SK-N-MC (cell line): ENCODE measurements at regions not wholly inside any gene's neighbourhood (a gene's known extent, or its start where the extent isn't known, plus 50 kb on each side); places are given as distances from the start of the nearest gene placed in this dataset.

Experiments used
- EZH2 ChIP-seq: fragments of 200-600 bp; sonication (generic); IDR thresholded peaks from one replicate; pipeline ENCODE4 v1.6.1; 2017; ENCODE audit warnings: antibody characterized with exemption
- FOXP2 ChIP-seq: optimal IDR thresholded peaks from 2 replicates; pipeline ENCODE3; 2011; ENCODE audit warnings: mild to moderate bottlenecking, moderate library complexity; ENCODE audit not compliant: insufficient read depth; ENCODE audit errors: extremely low read length, control extremely low read depth
- POLR2AphosphoS5 ChIP-seq: IDR thresholded peaks from 2 replicates; pipeline ENCODE4 v1.6.1; 2012; ENCODE audit warnings: mild to moderate bottlenecking, low read depth, low read length, borderline replicate concordance

DNA sequence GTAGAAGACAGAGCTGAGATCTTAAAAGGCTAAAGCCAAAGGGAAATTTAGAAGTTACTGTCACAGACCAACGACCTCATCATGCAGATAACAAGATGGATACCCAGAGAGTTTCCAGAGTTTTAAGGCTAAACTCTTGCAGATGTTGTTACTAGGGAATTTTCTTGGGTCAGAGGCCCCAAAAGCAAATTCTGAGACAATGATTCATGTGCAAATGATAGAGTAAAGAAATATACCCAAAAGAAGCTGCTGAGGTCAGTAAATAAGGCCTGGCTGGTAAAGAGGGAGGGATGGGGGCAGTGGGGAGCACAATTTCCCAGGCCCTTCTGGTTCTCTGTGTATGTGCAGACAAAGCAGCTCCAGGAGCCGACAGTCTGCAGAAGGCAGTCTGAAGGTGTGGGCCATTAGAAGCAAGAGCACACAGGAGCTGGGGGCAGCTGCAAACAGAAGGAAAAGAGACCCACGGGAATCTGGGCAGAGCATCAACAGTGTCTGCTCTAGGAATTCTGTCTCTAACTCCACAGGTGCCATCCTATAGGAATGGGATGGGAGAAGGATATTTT, 330.8 kb downstream of the TBC1D4 start:
- TF ChIP-seq POLR2AphosphoS5 (no peak), EZH2 (no peak), FOXP2 (no peak)
